Sigmoid colon (tissue), 4 donors: ENCODE measurements at regions not wholly inside any gene's neighbourhood (a gene's known extent, or its start where the extent isn't known, plus 50 kb on each side); places are given as distances from the start of the nearest gene placed in this dataset.

ENCODE experiments used
- CTCF ChIP-seq, 4 experiments: fragments of 450-650 bp in 3 of 4; fragments of 200-600 bp in 1 of 4; IDR thresholded peaks; one replicate each; pipeline ENCODE4 v1.5.1; 2016 to 2019; ENCODE audit warnings: antibody characterized with exemption in 4 of 4, mild to moderate bottlenecking in 3 of 4, moderate library complexity in 2 of 4
- EP300 ChIP-seq, 4 donors: sonication (generic); formaldehyde crosslinking; IDR thresholded peaks; one replicate each; pipeline ENCODE4 v1.6.1; 2017; ENCODE audit warnings: antibody characterized with exemption in 4 of 4
- POLR2AphosphoS5 ChIP-seq, 4 donors: sonication (generic); formaldehyde crosslinking; IDR thresholded peaks; one replicate each; pipeline ENCODE4 v1.6.1; 2017; ENCODE audit warnings: antibody characterized with exemption in 4 of 4

- TF ChIP-seq POLR2AphosphoS5 (IDR thresholded peaks at IDR 0.05) (no peak), CTCF (IDR thresholded peaks at IDR 0.05) (no peak), EP300 (IDR thresholded peaks at IDR 0.05) (no peak)
These were observed 468.9 kb downstream of the KLF12 start for GRCh38 chr13:73665261-73665660.
